KMS-11 (cell line): ENCODE measurements at regions not wholly inside any gene's neighbourhood (a gene's known extent, or its start where the extent isn't known, plus 50 kb on each side); places are given as distances from the start of the nearest gene placed in this dataset.

Experiments
- H2AFZ ChIP-seq: fragments of 200-600 bp; sonication (generic); 2 replicates; pipeline ENCODE4 v1.6.1; 2016; ENCODE audit warnings: antibody characterized with exemption, mixed run types, low read depth
- H3K27ac ChIP-seq: fragments of 200-600 bp; sonication (generic); 2 replicates; pipeline ENCODE4 v1.6.1; 2016; ENCODE audit warnings: mild to moderate bottlenecking, mixed run types
- H3K27me3 ChIP-seq: fragments of 200-600 bp; sonication (generic); 2 replicates; pipeline ENCODE4 v1.6.1; 2017; ENCODE audit warnings: mild to moderate bottlenecking, low read depth, mixed run types, moderate library complexity; ENCODE audit not compliant: insufficient read depth
- H3K36me3 ChIP-seq: fragments of 200-600 bp; sonication (generic); 2 replicates; pipeline ENCODE4 v1.6.1; 2017; ENCODE audit warnings: mild to moderate bottlenecking, mixed run types; ENCODE audit not compliant: insufficient read depth
- H3K4me1 ChIP-seq: fragments of 200-600 bp; sonication (generic); 2 replicates; pipeline ENCODE4 v1.6.1; 2016; ENCODE audit warnings: mild to moderate bottlenecking, low read depth, mixed run types; ENCODE audit not compliant: poor library complexity, severe bottlenecking
- H3K4me2 ChIP-seq: fragments of 200-600 bp; sonication (generic); 2 replicates; pipeline ENCODE4 v1.7.0; 2016; ENCODE audit warnings: mild to moderate bottlenecking, mixed run types
- H3K4me3 ChIP-seq: fragments of 200-600 bp; sonication (generic); IDR thresholded peaks from 2 replicates; pipeline ENCODE4 v1.6.1; 2017; ENCODE audit warnings: low read depth, low read length, mixed read lengths; ENCODE audit not compliant: insufficient read depth
- H3K79me2 ChIP-seq: fragments of 200-600 bp; sonication (generic); 2 replicates; pipeline ENCODE4 v1.6.1; 2016; ENCODE audit warnings: low read depth, mixed run types; ENCODE audit not compliant: insufficient read depth
- H3K9ac ChIP-seq: fragments of 200-600 bp; sonication (generic); 2 replicates; pipeline ENCODE4 v1.6.1; 2016; ENCODE audit warnings: mild to moderate bottlenecking, mixed run types
- H4K20me1 ChIP-seq: fragments of 200-600 bp; sonication (generic); 2 replicates; pipeline ENCODE4 v1.6.1; 2016; ENCODE audit warnings: mild to moderate bottlenecking, mixed run types; ENCODE audit not compliant: insufficient read depth
- TF ChIP-seq, protein P1 (sequence below): fragments of 200-600 bp; sonication (generic); conservative IDR thresholded peaks from 2 replicates; pipeline ENCODE4 v1.6.1; 2017; ENCODE audit warnings: low read depth, mild to moderate bottlenecking, antibody characterized with exemption, low read length, moderate library complexity, mixed read lengths

DNA sequence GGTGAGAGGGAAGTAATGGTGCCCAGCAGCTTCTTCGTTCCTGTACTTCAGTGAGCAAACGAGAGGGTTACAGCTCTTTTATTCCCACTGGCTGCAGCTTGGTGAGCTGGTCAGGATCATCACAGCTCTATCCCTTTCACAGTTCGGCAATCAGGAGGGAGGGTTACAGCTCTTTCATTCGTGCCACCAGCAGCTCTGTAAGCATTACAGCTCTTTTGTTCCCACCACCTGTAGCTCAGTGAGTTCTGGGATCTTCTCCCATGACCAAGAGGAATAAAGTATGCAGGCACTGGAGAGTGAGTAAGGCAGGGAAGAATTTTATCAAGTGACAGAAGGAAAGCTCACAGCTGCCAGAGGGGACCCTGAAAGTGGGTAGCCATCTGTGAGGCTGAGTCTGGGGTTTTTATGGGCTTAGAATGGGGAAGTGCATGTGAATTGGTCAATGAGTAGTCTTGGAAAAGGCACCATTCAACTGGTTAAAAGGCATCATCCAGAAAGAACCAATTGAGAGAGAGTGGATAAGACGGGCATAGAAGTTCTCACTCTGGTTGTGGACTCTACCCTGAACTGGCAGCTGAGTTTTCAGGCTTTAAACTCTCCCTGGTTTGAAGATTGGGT is 123.7 kb downstream of the COX18 start:
- TF ChIP-seq, protein P1, sequence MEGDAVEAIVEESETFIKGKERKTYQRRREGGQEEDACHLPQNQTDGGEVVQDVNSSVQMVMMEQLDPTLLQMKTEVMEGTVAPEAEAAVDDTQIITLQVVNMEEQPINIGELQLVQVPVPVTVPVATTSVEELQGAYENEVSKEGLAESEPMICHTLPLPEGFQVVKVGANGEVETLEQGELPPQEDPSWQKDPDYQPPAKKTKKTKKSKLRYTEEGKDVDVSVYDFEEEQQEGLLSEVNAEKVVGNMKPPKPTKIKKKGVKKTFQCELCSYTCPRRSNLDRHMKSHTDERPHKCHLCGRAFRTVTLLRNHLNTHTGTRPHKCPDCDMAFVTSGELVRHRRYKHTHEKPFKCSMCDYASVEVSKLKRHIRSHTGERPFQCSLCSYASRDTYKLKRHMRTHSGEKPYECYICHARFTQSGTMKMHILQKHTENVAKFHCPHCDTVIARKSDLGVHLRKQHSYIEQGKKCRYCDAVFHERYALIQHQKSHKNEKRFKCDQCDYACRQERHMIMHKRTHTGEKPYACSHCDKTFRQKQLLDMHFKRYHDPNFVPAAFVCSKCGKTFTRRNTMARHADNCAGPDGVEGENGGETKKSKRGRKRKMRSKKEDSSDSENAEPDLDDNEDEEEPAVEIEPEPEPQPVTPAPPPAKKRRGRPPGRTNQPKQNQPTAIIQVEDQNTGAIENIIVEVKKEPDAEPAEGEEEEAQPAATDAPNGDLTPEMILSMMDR, result no peak
- no peak overlapping the region for H3K4me2 ChIP-seq

DNA sequence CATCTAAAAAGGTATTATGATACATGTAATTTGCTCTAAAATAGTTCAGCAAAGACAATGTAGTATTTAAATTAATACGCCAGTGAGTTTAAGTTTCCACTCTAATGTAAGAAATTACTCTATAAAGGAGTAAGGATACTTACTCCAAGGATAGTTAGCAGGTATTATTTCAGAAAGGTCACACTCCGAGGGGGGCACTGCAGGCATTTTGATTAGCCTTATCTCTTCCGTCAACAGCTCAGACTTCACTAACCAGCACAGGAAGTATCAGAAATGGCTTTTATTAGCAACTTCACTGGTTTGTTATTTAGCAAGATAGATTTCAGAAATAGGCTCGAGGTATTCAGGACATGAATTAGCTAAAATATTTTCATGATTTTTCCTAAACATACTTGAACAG is 127.0 kb downstream of the COX18 start:
- Histone ChIP-seq H3K9ac (no peak overlapping the region), H3K27me3 (no peaks in the 10 kb centered on the region), H3K4me3 (no peak overlapping the region), H3K4me2 (no peak overlapping the region), H2AFZ (no peak overlapping the region), H3K27ac (no peak overlapping the region), H3K79me2 (no peaks in the 10 kb centered on the region), H3K36me3 (no peaks in the 10 kb centered on the region), H3K4me1 (no peaks in the 10 kb centered on the region), H4K20me1 (no peaks in the 10 kb centered on the region)
- TF ChIP-seq, protein P1, result no peak

More for the DNA sequence above, 123.7 kb downstream of the COX18 start:
- no peaks in the 10 kb centered on the region for H3K27me3 ChIP-seq
- H3K36me3 ChIP-seq, result no peaks in the 10 kb centered on the region
- H3K4me3 ChIP-seq, result no peak overlapping the region
- H4K20me1 ChIP-seq, result no peaks in the 10 kb centered on the region
- H3K27ac ChIP-seq, result no peak overlapping the region
- no peaks in the 10 kb centered on the region for H3K79me2 ChIP-seq
- no peaks in the 10 kb centered on the region for H3K4me1 ChIP-seq
- no peak overlapping the region for H3K9ac ChIP-seq
- no peak overlapping the region for H2AFZ ChIP-seq

DNA sequence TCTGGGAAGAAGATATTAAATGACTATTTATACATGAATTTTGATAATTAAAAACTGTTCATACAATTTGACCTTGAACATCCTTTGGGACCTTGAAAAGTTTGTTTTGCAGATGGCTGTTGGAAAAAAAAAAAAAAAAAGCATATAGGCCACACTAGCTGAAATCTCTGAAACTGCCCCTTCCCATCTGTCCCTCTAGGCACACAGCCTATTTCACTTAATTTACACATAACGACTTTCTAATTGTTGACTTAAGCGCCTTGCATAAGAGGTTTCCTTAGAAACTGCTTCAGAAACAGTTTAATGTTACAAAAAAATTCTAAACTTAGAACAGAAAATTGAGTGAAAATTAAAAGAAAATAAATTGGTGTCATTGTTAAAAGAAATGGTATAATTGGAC is 131.0 kb downstream of the COX18 start:
- Histone ChIP-seq H3K36me3 (no peaks in the 10 kb centered on the region), H4K20me1 (no peaks in the 10 kb centered on the region), H3K4me3 (no peak overlapping the region), H3K4me2 (no peak overlapping the region), H3K79me2 (no peaks in the 10 kb centered on the region), H3K27ac (no peak overlapping the region), H3K9ac (no peak overlapping the region), H2AFZ (no peak overlapping the region), H3K4me1 (no peaks in the 10 kb centered on the region), H3K27me3 (no peaks in the 10 kb centered on the region)
- TF ChIP-seq, protein P1, result no peak

DNA sequence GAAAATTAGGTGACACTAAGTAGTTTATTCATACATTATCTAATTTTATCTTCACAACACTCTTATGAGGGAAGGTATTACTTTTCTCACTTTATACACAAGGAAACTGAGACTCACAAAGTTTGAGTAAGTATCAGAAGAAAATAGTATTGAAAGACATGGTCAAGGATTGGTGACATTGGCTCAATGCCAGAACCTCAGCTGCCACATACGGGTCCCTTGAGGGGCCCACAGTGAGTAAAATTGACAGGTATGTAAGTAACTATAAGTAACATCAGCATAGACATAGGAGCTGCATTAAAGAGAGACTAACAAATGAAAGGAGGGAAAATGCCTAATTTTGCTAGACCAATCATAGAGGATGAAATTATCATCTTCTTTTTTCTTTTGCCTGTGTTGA is 134.1 kb downstream of the COX18 start:
- no peak overlapping the region for H3K27ac ChIP-seq
- no peaks in the 10 kb centered on the region for H3K27me3 ChIP-seq
- H3K4me3 ChIP-seq, result no peak overlapping the region
- TF ChIP-seq, protein P1, result no peak
- no peak overlapping the region for H3K4me2 ChIP-seq
- no peaks in the 10 kb centered on the region for H3K4me1 ChIP-seq
- no peaks in the 10 kb centered on the region for H3K79me2 ChIP-seq
- no peaks in the 10 kb centered on the region for H3K36me3 ChIP-seq
- H2AFZ ChIP-seq, result no peak overlapping the region
- H3K9ac ChIP-seq, result no peak overlapping the region
- H4K20me1 ChIP-seq, result no peaks in the 10 kb centered on the region
